ENCODE measurements at regions not wholly inside any gene's neighbourhood (a gene's known extent, or its start where the extent isn't known, plus 50 kb on each side); places are given as distances from the start of the nearest gene placed in this dataset.

GRCh38 chr12:127770118-127770517, 496.9 kb upstream of the TMEM132C start:
- no peaks in the 10 kb centered on the region for H3K4me1 ChIP-seq (ENCODE audit: control insufficient read depth in 2 of 2, insufficient read depth in 2 of 2, low read length in 2 of 2)
- H3K4me2 ChIP-seq (replicated peaks; ENCODE audit: low read depth, low read length, poor library complexity, severe bottlenecking): no peak overlapping the region
- no peak overlapping the region for H3K4me3 ChIP-seq (ENCODE audit: control extremely low read depth in 1 of 5, extremely low read depth in 1 of 5, insufficient read depth in 1 of 5, low read depth in 2 of 5, low read length in 4 of 5)
- ATAC-seq (ENCODE audit: low read depth): no peak
- intact Hi-C loops (cut with micrococcal nuclease): no loop called here
- no peak for DNase-seq
- Mint-ChIP-seq H3K27me3 (no peaks in the 10 kb centered on the region), H3K27ac (no peak overlapping the region), H3K4me3 (no peak overlapping the region), H3K9me3 (ENCODE audit: insufficient read depth) (no peaks in the 10 kb centered on the region), H3K4me1 (no peaks in the 10 kb centered on the region)
- H2AFZ ChIP-seq (ENCODE audit: insufficient read depth, low read depth, low read length, poor library complexity, severe bottlenecking): no peak overlapping the region
- peaks cover 0 to 7% (median 0%) of the 10 kb centered on the region in 3 donors for H3K9me3 ChIP-seq (ENCODE audit: control extremely low read depth in 1 of 3, control insufficient read depth in 2 of 3, insufficient read depth in 1 of 3, low read length in 2 of 3)
- WGBS (ENCODE audit: insufficient coverage): 16% methylated on average over 8 of the region's 8 CpGs
- no peaks in the 10 kb centered on the region for H3K27me3 ChIP-seq (replicated peaks in 1 of 4; ENCODE audit: control extremely low read depth in 1 of 4, control insufficient read depth in 3 of 4, insufficient read depth in 4 of 4, low read length in 3 of 4)
- no peaks in the 10 kb centered on the region for H3K79me2 ChIP-seq (ENCODE audit: control insufficient read depth, insufficient read depth, low read length)
- no peak overlapping the region for H3K9ac ChIP-seq (ENCODE audit: low read length)
- CTCF ChIA-PET: no interaction called here
- H4K20me1 ChIP-seq (ENCODE audit: control insufficient read depth, insufficient read depth, low read length, poor library complexity, severe bottlenecking): no peaks in the 10 kb centered on the region
- POLR2A ChIA-PET: no interaction called here
- no peaks in the 10 kb centered on the region for H3K36me3 ChIP-seq (replicated peaks in 1 of 2; ENCODE audit: control extremely low read depth in 1 of 2, control insufficient read depth in 1 of 2, extremely low read depth in 1 of 2, insufficient read depth in 2 of 2, low read length in 1 of 2)
- H3K27ac ChIP-seq (ENCODE audit: low read length in 2 of 2): no peak overlapping the region
- no peak for TF ChIP-seq EZH2 (IDR thresholded peaks at IDR 0.05; ENCODE audit: borderline replicate concordance, insufficient read depth, low read depth, low read length, poor library complexity, severe bottlenecking)
- TF ChIP-seq, protein P1, sequence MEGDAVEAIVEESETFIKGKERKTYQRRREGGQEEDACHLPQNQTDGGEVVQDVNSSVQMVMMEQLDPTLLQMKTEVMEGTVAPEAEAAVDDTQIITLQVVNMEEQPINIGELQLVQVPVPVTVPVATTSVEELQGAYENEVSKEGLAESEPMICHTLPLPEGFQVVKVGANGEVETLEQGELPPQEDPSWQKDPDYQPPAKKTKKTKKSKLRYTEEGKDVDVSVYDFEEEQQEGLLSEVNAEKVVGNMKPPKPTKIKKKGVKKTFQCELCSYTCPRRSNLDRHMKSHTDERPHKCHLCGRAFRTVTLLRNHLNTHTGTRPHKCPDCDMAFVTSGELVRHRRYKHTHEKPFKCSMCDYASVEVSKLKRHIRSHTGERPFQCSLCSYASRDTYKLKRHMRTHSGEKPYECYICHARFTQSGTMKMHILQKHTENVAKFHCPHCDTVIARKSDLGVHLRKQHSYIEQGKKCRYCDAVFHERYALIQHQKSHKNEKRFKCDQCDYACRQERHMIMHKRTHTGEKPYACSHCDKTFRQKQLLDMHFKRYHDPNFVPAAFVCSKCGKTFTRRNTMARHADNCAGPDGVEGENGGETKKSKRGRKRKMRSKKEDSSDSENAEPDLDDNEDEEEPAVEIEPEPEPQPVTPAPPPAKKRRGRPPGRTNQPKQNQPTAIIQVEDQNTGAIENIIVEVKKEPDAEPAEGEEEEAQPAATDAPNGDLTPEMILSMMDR (IDR thresholded peaks at IDR 0.05): no peak

DNA sequence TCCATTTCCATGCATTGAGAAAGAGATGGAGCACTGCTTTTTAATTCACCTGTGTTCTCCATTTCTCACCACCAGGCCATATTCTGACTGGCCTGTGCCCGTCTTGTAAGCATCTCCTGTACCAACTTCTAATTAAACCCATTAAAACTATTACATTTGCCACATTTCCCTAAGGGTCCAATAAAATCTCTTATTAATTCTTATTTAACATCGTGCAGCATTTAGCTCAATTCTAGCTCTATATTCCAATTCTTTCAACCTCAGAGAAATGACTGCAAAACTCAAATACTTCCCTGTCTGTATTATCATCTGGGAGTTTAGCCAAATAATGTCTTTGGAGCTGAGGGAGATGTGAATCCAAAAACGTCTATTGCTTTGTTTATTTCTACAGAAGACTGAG, 495.4 kb upstream of the TMEM132C start:
- H3K36me3 ChIP-seq (replicated peaks in 1 of 2; ENCODE audit: control extremely low read depth in 1 of 2, control insufficient read depth in 1 of 2, extremely low read depth in 1 of 2, insufficient read depth in 2 of 2, low read length in 1 of 2): no peaks in the 10 kb centered on the region
- H4K20me1 ChIP-seq (ENCODE audit: control insufficient read depth, insufficient read depth, low read length, poor library complexity, severe bottlenecking): no peaks in the 10 kb centered on the region
- Mint-ChIP-seq H3K27ac (no peak overlapping the region), H3K4me1 (no peaks in the 10 kb centered on the region), H3K27me3 (no peaks in the 10 kb centered on the region), H3K9me3 (ENCODE audit: insufficient read depth) (no peaks in the 10 kb centered on the region), H3K4me3 (no peak overlapping the region)
- intact Hi-C loops (cut with micrococcal nuclease): no loop called here
- ChIA-PET CTCF (no interaction called here), POLR2A (no interaction called here)
- no peak overlapping the region for H2AFZ ChIP-seq (ENCODE audit: insufficient read depth, low read depth, low read length, poor library complexity, severe bottlenecking)
- no peak overlapping the region for H3K27ac ChIP-seq (ENCODE audit: low read length in 2 of 2)
- no peak overlapping the region for H3K4me2 ChIP-seq (replicated peaks; ENCODE audit: low read depth, low read length, poor library complexity, severe bottlenecking)
- no peaks in the 10 kb centered on the region for H3K79me2 ChIP-seq (ENCODE audit: control insufficient read depth, insufficient read depth, low read length)
- no peaks in the 10 kb centered on the region for H3K4me1 ChIP-seq (ENCODE audit: control insufficient read depth in 2 of 2, insufficient read depth in 2 of 2, low read length in 2 of 2)
- H3K9ac ChIP-seq (ENCODE audit: low read length): no peak overlapping the region
- TF ChIP-seq, protein P1 (IDR thresholded peaks at IDR 0.05): no peak
- no peak for TF ChIP-seq EZH2 (IDR thresholded peaks at IDR 0.05; ENCODE audit: borderline replicate concordance, insufficient read depth, low read depth, low read length, poor library complexity, severe bottlenecking)
- DNase-seq: no peak
- H3K27me3 ChIP-seq (replicated peaks in 1 of 4; ENCODE audit: control extremely low read depth in 1 of 4, control insufficient read depth in 3 of 4, insufficient read depth in 4 of 4, low read length in 3 of 4): no peaks in the 10 kb centered on the region
- peaks cover 0 to 7% (median 0%) of the 10 kb centered on the region in 3 donors for H3K9me3 ChIP-seq (ENCODE audit: control extremely low read depth in 1 of 3, control insufficient read depth in 2 of 3, insufficient read depth in 1 of 3, low read length in 2 of 3)
- no peak for ATAC-seq (ENCODE audit: low read depth)
- H3K4me3 ChIP-seq (ENCODE audit: control extremely low read depth in 1 of 5, extremely low read depth in 1 of 5, insufficient read depth in 1 of 5, low read depth in 2 of 5, low read length in 4 of 5): no peak overlapping the region
- 75% methylated on average over 3 of the region's 3 CpGs for WGBS (ENCODE audit: insufficient coverage)

All from B cell (primary cell).